HG03135 (cell line): ENCODE measurements at regions not wholly inside any gene's neighbourhood (a gene's known extent, or its start where the extent isn't known, plus 50 kb on each side); places are given as distances from the start of the nearest gene placed in this dataset.
"Not testable (repeated sequence)": the region's sequence is repeated elsewhere in the genome, so short reads cannot be mapped to it uniquely, and the experiment has no call there.

Experiments used
- ATAC-seq: cut with Tn5 transposase; IDR thresholded peaks from one replicate; pipeline ENCODE4 v1.9.1; 2021; ENCODE audit warnings: mild to moderate bottlenecking, moderate library complexity; ENCODE audit not compliant: unreplicated experiment

DNA sequence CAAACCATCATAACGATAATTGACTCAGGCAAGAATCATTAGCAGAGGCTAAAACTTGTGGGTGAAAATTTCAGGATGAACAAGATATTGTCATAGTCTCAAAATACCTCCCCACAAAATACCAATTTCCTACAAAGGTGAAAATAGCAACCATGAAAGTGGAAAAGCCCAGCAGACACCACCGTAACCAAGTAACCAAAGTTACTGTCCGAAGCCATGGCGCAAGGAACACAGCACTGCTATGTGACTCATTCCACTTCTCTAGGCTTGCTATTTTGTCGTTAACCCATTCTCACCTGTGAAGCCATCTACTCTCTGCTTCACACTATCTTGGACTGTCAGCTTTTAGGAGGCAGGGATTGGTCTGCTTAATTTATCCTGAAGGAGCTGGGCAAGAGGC lies 113.8 kb upstream of the CACUL1 start:
- no peak for ATAC-seq

DNA sequence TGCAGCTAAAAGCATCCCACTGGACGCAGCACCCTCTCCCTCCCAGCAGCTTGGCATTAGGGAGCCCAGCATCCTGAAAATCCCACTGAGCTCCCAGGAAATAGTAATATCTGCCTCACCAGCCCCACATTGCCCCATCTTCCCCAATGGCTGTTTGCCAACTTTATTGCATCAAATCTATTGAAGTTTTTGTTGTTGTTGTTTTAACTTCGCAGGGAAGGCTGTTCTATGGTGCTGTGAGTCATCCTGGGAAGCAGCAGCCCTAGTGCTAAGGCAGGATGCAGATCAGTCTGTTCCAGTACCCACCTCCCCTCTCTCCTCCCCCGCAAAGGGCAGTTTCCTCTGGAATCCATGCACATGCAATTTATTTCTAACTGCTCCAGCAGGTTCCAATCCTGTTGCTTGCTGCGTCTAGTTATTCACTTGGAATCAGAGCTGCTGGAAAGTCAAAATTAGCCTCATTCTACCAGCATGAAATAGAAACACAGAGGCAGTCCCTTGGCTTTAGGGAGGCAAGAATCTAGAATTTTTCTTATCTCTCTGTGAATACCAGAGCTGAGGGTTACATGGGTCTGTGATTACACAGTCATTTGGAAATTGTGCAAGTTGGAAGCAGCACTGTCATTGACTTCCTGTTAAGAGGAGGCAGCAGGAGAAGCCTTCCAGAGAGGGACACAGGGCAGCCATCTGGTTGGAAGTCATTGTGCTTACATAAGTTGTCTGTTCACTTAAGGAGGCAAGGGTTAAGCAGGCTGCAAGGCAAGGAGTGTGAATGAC lies 115.9 kb upstream of the CACUL1 start:
- ATAC-seq = no peak

DNA sequence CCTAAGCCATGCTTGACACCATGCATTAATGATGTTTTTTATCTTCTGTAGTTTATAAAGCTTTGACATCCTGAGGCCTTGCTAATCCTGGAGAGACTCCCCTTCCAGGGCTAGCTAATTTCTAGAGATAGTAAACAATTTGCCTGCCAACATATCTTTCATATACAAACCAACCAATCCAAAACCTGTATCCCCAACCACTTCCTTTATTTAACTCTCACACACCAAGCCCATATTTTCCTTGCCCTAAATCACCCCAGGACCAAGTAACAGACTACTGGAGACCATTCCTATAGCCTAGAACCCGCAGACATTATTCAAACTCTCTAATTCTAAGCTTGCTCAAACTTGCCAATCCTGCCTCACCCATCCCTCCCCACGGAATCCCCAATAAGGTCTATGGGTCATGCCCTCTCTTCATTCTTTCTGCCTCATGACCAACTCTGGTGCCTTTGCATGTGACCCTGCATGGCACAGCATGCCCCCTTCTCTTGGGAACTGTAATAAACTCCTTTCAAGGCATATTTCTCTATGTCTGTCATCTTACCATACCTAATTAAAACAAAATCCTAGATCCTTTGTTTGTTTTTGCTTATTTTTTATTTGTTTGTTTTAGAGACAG lies 116.6 kb upstream of the CACUL1 start:
- ATAC-seq = no peak

DNA sequence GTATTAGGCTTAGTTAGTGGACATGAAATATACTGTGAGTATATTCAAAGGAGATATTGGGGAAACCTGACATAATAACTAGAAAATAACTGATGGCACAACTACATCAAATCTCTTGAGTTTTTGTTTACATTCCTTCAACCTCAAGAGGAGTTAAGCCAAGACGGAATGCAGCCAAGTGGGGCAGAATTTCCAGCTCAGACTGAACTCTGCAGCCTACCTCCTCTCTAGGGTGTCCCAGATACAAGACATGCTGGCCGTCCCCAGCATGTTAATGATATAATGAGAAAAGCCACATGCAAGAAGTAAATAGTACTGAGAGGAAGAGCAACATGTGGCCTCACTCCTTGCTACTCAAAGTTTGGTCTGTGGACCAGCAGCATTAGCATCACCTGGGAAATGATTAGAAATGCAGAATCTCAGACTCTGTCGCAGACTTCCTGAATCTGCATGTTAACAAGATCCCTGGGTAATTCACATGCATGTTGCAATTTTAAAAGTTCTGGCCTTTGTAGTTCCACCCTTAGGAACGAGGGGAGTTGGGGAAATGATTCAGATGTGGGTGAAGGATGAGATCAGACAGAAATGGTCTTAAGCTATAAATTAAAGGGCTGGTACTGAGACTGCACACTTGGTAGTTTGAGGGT lies 118.4 kb upstream of the CACUL1 start:
- ATAC-seq = no peak

DNA sequence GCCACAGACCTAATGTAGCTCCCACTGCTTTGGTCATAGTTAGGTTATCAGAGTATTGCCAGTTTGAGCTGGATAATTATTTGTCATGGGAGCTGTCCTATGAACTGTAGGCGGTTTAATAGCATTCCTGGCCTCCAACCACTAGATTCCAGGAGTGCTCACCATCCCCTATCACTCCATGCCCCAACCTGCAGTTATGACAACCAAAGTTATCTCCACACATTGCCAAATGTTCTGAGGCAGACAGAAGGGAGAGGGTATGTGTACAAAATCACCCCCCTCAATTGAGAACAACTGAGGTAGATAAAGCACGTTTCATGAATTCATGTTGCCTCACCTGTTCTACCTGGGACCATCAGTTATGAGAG lies 119.0 kb upstream of the CACUL1 start:
- ATAC-seq = no peak

DNA sequence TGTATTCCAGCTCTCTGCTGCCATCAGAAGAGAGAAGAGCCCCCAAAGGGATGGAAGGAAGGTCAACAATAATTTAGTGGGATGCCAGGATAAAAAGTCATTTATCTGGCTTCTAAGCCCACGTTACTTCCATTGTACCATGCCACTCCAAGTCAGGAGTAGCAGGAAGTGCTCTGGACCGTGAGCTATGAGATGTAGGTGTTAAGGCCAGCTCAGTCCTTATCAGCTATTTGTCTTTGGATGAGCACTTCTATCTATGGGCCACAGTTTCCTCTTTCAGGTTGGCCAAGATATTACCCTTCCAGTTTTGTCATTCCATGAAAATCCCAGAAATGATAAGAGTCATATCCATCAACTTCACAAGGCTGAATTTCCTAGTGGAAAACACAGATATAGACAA lies 119.4 kb upstream of the CACUL1 start:
- no peak for ATAC-seq

DNA sequence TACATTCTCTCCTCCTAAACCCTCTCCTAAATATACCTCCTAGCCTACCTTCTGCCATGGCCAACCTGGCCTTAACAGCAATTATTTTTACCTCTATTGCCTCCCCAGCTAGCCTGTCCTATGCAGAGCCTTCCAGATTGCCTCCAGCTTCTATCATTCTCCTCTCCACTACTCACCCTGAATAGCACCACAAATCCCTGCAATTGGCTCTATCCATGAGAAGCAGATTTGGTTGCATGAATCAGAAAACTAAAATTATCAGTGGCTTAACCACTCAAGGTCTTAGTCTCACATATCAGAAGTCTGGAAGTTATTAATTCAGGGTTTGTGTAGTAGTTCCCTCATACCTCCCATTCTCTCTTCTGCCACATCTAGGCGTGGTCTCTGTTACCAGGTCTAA lies 120.3 kb upstream of the CACUL1 start:
- ATAC-seq = no peak

DNA sequence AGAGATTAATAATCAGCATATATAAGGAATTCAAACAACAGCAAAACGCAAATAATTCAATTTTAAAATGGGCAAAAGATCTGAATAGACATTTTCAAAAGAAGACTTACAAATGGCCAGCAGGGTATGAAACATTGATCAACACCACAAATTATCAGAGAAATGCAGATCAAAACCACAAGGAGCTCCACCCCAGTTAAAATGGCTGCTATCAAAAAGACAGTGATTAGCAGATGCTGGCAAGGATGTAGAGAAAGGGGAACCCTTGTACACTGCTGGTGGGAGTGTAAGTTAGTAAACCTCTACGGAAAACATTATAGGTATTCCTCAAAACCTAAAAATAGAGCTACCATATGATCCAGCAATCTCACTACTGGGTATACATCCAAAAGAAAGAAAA lies 128.0 kb upstream of the CACUL1 start:
- no peak for ATAC-seq

DNA sequence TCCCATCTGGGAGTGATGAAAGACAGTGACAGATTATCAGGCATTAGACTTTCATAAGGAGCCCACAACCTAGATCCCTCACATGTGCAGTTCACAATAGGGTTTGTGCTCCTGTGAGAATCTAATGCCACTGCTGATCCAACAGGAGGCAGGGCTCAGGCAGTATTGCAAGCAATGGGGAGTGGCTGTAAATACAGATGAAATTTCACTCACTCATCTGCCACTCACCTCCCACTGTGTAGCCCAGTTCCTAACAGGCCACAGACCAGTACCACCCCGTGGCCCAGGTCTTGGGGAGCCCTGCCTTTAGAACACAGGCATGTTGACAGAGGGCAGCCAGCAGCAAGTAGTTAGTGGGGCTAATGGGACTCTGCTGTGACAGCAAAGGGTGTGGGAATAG lies 137.3 kb upstream of the NANOS1 start:
- ATAC-seq = no peak

DNA sequence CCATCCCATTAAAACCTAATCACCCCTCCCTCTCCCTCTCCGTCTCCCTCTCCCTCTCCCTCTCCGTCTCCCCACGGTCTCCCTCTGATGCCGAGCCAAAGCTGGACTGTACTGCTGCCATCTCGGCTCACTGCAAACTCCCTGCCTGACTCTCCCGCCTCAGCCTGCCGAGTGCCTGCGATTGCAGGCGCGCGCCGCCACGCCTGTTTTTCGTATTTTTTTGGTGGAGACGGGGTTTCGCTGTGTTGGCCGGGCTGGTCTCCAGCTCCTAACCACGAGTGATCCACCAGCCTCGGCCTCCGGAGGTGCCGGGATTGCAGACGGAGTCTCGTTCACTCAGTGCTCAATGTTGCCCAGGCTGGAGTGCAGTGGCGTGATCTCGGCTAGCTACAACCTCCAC lies 134.6 kb upstream of the NANOS1 start:
- ATAC-seq = not testable (repeated sequence)

DNA sequence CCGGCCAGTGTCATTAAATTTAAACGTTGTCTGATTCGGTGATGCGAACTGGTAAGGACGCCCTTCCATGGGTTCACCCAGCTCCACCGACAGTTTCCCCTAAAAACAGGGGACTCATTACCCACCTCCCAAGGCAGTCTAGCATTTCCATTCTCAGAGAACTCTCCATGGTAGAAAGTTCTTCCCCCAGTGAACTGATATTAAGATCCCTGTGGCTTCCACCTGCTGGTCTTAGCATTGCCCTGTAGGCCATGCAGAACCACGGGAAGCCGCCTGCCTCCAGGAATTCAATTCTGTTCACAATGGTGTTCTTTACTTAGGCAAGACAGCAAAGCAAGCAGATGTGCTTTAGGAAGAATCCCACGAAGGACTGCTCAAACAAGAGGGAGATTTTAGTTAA lies 128.9 kb upstream of the NANOS1 start:
- no peak for ATAC-seq

DNA sequence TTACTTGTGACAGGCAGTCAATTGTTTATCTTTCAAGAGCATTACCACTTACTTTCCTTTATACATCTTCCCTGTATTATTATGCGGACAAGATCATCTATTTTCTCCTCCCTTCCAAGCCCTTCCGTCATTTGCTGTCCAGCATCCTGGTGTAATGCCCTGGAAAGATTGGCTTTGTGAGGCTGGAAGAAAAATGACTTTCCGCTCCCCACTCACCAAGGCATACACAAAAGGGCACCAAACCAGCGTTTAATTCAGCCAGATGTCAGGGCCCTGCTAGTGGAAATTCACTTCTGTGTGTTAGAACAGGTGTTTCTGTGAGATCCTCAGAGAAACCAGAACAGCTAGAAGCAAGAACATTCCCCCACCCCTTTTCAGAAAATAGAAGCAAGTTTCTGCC lies 128.1 kb upstream of the NANOS1 start:
- ATAC-seq = no peak

DNA sequence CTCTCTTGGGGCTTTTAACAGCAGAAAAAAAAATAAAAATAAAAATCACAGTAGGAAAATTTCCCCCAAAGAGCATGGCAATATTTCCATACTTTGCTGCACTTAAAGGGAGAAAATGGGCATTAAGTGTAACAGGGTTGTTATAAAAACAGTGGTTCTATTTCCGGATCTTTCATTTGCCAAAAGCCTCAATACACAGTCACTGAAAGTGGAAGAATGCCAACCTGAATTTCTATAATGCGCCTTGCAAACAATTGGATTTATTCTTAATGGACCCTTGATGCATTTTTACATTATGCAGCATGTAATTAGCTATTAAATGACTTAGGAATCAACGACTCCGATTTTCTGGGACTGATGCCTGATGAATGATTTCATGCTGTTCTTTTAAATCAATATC lies 127.6 kb upstream of the NANOS1 start:
- ATAC-seq = no peak

DNA sequence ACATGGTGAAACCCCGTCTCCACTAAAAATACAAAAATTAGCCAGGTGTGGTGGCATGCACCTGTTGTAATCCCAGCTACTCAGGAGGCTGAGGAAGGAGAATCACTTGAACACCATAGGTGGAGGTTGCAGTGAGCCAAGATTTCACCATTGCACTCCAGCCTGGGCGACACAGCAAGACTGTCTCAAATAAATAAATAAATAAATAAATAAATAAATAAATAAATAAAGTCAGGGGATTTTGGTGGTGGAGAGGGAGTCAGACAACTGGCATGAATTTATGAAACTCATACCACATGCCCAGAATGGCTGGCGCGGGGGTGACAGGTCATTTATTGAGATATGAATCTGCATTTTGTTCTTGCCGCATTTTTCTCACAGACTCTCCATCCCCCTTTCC lies 126.9 kb upstream of the NANOS1 start:
- not testable (repeated sequence) for ATAC-seq

DNA sequence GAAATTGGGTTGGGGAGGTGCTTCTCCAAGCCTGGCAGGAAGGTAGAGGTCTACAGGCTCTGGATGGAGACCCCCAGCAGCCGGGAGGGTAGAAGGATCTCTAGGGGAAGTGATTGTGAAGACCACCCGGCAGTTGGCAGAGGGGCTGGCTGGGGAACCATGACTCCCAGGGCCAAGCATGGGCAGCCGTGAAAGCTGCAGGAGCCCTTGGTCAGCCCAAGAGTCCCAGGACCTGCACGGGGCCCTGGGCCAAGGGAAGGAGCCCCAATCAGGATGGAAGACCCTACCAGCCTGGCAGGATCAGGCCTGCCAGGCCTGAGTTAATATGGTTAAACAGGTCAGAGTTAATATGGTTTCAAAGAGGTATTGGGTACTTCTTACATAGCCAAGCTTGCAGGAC lies 126.3 kb upstream of the NANOS1 start:
- no peak for ATAC-seq

DNA sequence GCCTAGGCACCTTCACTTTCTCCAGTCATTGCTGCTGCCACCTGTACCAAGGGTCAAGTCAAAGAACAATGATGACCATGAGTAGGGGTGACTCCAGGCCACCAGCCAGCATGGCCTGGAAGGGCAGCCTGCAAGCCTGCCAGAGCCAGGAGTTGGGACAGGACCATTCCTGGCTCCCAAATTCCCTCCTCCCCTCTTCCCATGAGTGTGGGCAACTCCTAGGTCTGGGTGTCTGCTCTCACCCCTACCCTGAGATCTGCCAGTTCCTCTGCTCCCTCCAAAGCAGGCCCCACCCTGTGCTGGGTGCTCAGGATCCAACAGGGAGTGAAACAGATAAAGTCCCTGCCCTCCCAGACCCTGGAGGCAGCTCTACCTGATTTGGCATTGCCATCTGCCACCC lies 125.8 kb upstream of the NANOS1 start:
- no peak for ATAC-seq

DNA sequence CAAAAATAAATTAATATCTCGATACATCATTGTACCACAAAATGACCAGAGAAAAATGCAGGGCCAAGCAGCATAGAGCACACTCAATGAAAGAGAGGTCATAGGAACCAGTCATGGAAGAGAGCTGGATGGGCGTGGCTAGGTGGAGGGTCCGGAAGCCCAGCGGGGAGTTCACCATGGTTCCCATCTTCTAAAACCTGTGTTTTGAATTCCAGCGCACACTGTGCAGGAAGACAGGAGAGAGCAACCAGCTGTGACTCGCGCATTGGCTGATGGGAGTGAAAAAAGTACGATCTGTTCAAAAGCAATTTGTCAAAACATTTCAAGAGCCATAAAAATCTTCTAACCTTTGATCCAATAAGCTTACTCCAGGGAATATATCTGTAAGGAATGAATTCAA lies 125.2 kb upstream of the NANOS1 start:
- ATAC-seq = no peak

DNA sequence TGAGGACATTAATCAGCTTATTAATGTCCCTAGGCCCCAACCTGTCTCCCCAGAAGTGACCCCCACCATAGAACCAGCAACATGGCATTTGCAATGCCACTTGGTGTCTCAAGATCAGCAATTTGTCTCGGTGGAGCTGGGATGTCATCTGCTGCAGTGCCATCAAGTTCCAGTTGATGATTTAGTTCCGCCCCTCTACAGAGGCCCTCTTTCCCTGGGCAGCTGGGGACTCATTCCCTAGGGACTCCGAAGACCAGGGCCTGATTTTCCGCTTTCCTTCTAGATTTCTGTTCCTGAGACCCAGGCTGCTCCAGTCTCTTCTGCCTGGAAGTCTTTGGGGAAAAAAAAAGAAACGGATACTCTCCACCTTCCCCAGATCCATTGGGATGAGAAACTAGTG lies 122.5 kb upstream of the NANOS1 start:
- ATAC-seq = no peak

DNA sequence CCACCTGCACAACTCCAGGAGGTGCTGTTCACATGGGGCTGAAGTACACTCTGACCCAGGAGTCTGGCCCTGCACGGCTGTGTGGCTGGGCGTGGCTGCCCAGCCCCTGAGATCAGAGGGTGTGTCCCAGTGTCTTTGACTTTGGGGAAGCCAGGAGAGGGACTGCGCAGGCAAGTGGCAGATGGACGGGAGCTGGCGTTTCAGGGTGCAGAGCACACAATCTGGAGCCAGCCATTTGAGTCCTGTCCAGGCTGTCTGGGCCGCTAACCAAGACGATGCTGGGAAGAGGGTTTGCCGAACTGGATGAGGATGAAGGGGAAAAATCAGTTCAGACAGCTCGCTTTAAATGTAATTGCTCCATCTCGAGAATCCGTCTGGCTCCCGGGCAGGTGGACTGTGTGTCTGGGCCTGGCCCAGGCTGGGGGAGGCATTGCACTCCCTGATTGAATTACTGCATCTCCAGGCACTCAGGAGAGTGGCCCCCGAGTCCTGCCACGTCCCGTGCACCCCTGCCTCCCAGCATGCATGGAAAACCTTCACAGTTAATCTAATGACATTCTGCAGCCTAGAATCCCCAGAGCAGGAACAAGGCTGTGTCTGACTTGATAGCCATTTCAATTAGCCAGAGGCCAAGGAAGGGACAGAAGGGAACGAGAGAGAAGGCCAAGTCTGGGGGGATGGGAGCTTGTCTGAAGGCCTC lies 120.8 kb upstream of the NANOS1 start:
- ATAC-seq = no peak

DNA sequence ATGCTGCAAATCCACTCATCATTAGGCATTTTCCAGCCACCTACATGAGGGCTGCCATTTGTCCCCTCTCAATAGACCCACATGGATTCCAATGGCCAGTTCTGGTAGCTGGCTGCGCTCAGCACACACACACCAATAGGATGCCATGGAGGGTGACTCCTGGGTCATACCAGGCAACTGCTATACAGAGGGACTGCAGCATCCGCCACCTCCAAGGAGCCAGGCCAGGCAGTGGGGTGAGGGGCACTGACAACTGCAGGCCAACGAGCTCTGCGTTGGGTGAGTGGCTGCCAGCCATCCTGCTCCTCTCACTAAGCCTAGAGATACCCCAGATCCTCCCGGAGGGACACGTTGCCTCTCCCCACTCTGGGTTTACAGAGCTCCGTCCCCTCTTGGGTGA lies 118.8 kb upstream of the NANOS1 start:
- ATAC-seq = no peak

DNA sequence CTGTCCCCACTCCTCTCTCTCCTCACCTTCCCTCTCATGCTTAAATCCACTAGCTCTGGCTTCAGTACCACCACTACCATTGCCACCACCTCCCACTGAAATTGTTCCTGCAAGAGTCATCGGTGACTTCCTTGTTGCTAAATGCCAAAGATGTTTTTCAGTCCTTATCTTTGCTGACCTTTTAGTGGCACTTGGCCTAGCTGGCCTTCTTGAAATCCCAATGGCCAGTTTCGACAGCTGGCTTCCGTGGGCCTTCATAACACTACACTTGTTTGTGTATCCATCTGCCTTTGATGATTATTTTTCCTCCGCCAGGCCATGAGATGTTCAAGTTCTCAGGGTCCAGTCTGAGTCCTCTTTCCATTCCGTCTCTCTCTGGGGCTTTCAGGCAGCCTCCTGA lies 118.2 kb upstream of the NANOS1 start:
- no peak for ATAC-seq
